Colonic mucosa (tissue), 4 donors: ENCODE measurements at regions not wholly inside any gene's neighbourhood (a gene's known extent, or its start where the extent isn't known, plus 50 kb on each side); places are given as distances from the start of the nearest gene placed in this dataset.
"Not testable (repeated sequence)": the region's sequence is repeated elsewhere in the genome, so short reads cannot be mapped to it uniquely, and the experiment has no call there.

Experiments used
- DNase-seq: peaks from one replicate; pipeline ENCODE4 v3.0.0-alpha.2; 2020
- H3K27ac ChIP-seq: fragments of 200-600 bp; one replicate; pipeline ENCODE4 v1.8.0; 2021
- H3K27me3 ChIP-seq: fragments of 200-600 bp; one replicate; pipeline ENCODE4 v1.8.0; 2021
- H3K36me3 ChIP-seq: fragments of 200-600 bp; one replicate; pipeline ENCODE4 v1.8.0; 2021
- H3K4me1 ChIP-seq: fragments of 200-600 bp; one replicate; pipeline ENCODE4 v1.8.0; 2021; ENCODE audit warnings: mild to moderate bottlenecking
- H3K4me3 ChIP-seq: fragments of 200-600 bp; one replicate; pipeline ENCODE4 v1.8.0; 2021
- H3K9ac ChIP-seq, 2 donors: one replicate each; pipeline ENCODE4 v1.7.0; 2013; ENCODE audit warnings: control low read depth in 2 of 2, low read depth in 2 of 2, low read length in 2 of 2
- H3K9me3 ChIP-seq: fragments of 200-600 bp; one replicate; pipeline ENCODE4 v1.8.0; 2021
- intact Hi-C: fragments of 100-400 bp; cut with DNase I; formaldehyde crosslinking; loops from one replicate; pipeline ENCODE4 v1.14.1; 2022
- TF ChIP-seq, protein P1 (sequence below): fragments of 200-600 bp; IDR thresholded peaks from one replicate; pipeline ENCODE4 v1.8.0; 2022; ENCODE audit warnings: antibody characterized with exemption, mild to moderate bottlenecking
- donor health status: healthy.
- donor health status: DM: no; HTN: no; CAD: no.
- donor health status: DM: no; HTN: no; CAD: no.

DNA sequence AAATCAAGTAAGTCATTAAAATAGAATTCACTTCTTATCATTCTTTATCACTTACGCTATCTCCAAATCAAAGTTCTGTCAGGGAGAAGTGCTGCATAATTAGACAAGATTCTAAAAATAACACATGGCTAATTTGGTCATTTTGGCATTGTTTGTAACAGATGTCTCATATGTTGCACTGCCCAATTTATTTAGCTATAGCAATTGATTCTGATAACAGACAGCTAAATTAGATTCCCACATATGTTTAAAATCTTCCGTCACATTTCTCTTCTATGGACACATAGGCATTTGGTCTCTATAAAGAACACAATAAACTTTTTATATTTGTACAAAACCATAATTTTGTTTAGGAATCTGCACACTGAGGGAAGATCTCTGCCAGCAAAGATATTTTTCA lies 644.5 kb upstream of the VRK2 start:
- TF ChIP-seq, protein P1, sequence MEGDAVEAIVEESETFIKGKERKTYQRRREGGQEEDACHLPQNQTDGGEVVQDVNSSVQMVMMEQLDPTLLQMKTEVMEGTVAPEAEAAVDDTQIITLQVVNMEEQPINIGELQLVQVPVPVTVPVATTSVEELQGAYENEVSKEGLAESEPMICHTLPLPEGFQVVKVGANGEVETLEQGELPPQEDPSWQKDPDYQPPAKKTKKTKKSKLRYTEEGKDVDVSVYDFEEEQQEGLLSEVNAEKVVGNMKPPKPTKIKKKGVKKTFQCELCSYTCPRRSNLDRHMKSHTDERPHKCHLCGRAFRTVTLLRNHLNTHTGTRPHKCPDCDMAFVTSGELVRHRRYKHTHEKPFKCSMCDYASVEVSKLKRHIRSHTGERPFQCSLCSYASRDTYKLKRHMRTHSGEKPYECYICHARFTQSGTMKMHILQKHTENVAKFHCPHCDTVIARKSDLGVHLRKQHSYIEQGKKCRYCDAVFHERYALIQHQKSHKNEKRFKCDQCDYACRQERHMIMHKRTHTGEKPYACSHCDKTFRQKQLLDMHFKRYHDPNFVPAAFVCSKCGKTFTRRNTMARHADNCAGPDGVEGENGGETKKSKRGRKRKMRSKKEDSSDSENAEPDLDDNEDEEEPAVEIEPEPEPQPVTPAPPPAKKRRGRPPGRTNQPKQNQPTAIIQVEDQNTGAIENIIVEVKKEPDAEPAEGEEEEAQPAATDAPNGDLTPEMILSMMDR: no peak
- Histone ChIP-seq H3K4me3 (no peak overlapping the region), H3K27me3 (no peaks in the 10 kb centered on the region), H3K27ac (no peak overlapping the region), H3K4me1 (no peaks in the 10 kb centered on the region), H3K36me3 (no peaks in the 10 kb centered on the region), H3K9ac (no peak overlapping the region), H3K9me3 (no peaks in the 10 kb centered on the region)
- intact Hi-C loops: no loop called here
- no peak for DNase-seq

DNA sequence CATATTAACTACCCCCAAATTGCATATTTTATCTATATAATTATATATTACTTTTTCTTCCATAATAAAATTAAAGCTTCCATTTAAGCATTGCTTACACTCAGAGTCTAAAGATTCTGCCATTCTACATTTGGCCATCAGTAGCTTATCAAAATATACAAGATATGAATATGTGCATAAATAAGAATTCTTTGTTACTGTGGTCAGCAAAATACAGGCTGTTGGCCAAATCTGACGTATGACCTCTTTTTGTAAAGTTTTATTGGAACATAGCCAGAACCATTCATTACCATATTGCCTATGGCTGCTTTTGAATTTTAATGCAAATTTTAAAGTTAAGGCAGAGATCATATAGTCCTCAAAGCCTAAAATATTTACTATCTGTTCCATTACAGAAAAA lies 643.9 kb upstream of the VRK2 start:
- intact Hi-C loops: no loop called here
- H3K4me3 ChIP-seq: no peak overlapping the region
- no peaks in the 10 kb centered on the region for H3K9me3 ChIP-seq
- TF ChIP-seq, protein P1: no peak
- H3K27ac ChIP-seq: no peak overlapping the region
- H3K4me1 ChIP-seq: no peaks in the 10 kb centered on the region
- H3K27me3 ChIP-seq: no peaks in the 10 kb centered on the region
- DNase-seq: no peak
- no peaks in the 10 kb centered on the region for H3K36me3 ChIP-seq
- no peak overlapping the region for H3K9ac ChIP-seq

DNA sequence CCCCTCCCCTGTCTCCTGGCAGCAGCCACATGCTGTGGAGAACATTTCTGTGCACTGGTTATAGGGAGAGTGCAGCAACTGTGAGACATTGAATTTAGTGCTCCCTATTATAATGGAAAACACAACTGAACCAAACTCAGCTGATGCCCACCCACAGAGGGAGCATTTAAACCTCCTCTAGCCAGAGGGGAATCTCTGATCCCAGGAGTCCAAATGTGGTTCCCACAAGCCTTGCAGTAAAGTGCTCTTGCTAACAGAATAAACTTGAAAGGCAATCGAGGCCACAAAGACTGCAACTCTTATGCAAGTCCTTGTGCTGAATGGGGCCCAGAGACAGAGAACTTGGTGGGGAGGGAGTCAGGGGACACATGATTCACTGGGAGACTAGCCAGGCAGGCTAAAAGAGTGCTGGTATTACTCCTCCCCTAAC lies 638.8 kb upstream of the VRK2 start:
- Histone ChIP-seq H3K4me3 (no peak overlapping the region), H3K27me3 (no peaks in the 10 kb centered on the region), H3K9me3 (no peaks in the 10 kb centered on the region), H3K4me1 (no peaks in the 10 kb centered on the region), H3K36me3 (no peaks in the 10 kb centered on the region), H3K27ac (no peak overlapping the region), H3K9ac (no peak overlapping the region)
- intact Hi-C loops: no loop called here
- DNase-seq: no peak
- TF ChIP-seq, protein P1: no peak

DNA sequence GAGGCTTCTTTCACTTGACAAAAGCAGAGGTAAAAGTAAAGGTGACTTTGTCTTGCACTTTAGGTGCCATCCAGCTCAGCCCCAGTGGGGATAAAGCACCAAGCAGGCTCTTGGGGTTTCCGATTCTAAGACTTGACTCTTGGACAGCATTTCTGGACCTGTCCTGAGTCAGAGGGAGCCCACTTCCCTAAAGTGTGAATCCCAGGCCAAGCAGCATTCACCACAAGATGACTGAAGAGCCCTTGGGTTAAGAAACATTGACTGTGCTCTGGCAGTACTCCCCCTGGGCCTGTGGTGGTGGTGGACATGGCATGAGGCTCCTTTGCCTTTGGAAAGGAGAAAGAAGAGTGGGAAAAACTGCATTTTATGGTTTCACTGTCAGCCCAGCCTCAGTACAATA lies 638.0 kb upstream of the VRK2 start:
- Histone ChIP-seq H3K27me3 (no peaks in the 10 kb centered on the region), H3K9ac (no peak overlapping the region), H3K4me3 (no peak overlapping the region), H3K9me3 (no peaks in the 10 kb centered on the region), H3K4me1 (no peaks in the 10 kb centered on the region), H3K27ac (no peak overlapping the region), H3K36me3 (no peaks in the 10 kb centered on the region)
- TF ChIP-seq, protein P1: no peak
- DNase-seq: no peak
- intact Hi-C loops: no loop called here

DNA sequence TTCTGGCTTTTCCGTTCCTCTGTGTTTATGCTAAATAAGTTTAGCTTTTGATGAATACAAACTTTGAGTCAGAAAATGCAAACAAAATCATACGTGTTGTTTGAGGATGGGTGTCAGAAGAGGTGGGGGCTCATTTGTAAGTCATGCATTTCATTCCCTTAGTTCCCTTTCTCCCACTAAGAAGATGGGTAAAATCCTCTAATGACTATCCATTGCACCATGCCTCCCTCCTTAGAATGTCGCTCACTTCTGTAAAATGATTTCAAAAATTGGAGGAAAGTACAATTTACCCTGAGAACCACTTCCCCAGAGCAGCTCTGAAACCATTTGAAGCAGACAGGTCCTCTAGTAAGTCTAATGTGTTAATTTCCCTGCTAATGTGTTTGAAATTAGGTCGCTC lies 629.6 kb upstream of the VRK2 start:
- H3K9me3 ChIP-seq: no peaks in the 10 kb centered on the region
- TF ChIP-seq, protein P1: no peak
- H3K4me3 ChIP-seq: no peak overlapping the region
- no peaks in the 10 kb centered on the region for H3K4me1 ChIP-seq
- no peaks in the 10 kb centered on the region for H3K36me3 ChIP-seq
- H3K27me3 ChIP-seq: no peaks in the 10 kb centered on the region
- intact Hi-C loops: no loop called here
- DNase-seq: no peak
- no peak overlapping the region for H3K27ac ChIP-seq
- no peak overlapping the region for H3K9ac ChIP-seq

DNA sequence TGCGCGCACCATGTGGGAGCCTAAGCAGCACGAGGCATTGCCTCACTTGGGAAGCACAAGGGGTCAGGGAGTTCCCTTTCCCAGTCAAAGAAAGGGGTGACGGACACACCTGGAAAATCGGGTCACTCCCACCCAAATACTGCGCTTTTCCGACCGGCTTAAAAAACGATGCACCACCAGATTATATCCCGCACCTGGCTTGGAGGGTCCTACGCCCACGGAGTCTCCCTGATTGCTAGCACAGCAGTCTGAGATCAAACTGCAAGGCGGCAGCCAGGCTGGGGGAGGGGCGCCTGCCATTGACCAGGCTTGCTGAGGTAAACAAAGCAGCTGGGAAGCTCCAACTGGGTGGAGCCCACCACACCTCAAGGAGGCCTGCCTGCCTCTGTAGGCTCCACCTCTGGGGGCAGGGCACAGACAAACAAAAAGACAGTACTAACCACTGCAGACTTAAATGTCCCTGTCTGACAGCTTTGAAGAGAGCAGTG lies 627.7 kb upstream of the VRK2 start:
- H3K4me3 ChIP-seq, DNase-seq, H3K9me3 ChIP-seq, H3K27ac ChIP-seq, H3K9ac ChIP-seq, H3K4me1 ChIP-seq, intact Hi-C loops, H3K27me3 ChIP-seq, H3K36me3 ChIP-seq: not testable (repeated sequence)
